GM23338 (cell line): ENCODE measurements at regions not wholly inside any gene's neighbourhood (a gene's known extent, or its start where the extent isn't known, plus 50 kb on each side); places are given as distances from the start of the nearest gene placed in this dataset.

Experiments
- ATAC-seq: fragments of 200-7000 bp; cut with Tn5 transposase; 3 replicates; pipeline ENCODE4 v1.9.1; 2020
- DNase-seq: peaks from one replicate; pipeline ENCODE4 v3.0.0-alpha.2; 2015; ENCODE audit warnings: low spot score
- H2AFZ ChIP-seq: fragments of 200-600 bp; sonication (generic); 2 replicates; pipeline ENCODE4 v1.8.0; 2016; ENCODE audit warnings: antibody characterized with exemption, mild to moderate bottlenecking, moderate library complexity
- H3F3A ChIP-seq: fragments of 200-600 bp; sonication (generic); replicated peaks from 2 replicates; pipeline ENCODE4 v1.8.0; 2017; ENCODE audit warnings: antibody characterized with exemption, mixed run types, low read depth
- H3K27ac ChIP-seq: fragments of 200-600 bp; sonication (generic); 2 replicates; pipeline ENCODE4 v1.6.1; 2016; ENCODE audit warnings: low read depth
- H3K27me3 ChIP-seq: fragments of 200-600 bp; sonication (generic); 2 replicates; pipeline ENCODE4 v1.8.0; 2016; ENCODE audit warnings: mild to moderate bottlenecking, mixed run types, moderate library complexity; ENCODE audit not compliant: insufficient read depth
- H3K36me3 ChIP-seq: fragments of 200-600 bp; sonication (generic); 2 replicates; pipeline ENCODE4 v1.8.0; 2016; ENCODE audit warnings: mild to moderate bottlenecking; ENCODE audit not compliant: insufficient read depth
- H3K4me1 ChIP-seq: fragments of 200-600 bp; sonication (generic); 2 replicates; pipeline ENCODE4 v1.8.0; 2016; ENCODE audit warnings: mild to moderate bottlenecking, moderate library complexity; ENCODE audit not compliant: insufficient read depth
- H3K4me2 ChIP-seq: fragments of 200-600 bp; sonication (generic); 2 replicates; pipeline ENCODE4 v1.7.1; 2017; ENCODE audit warnings: mixed run types
- H3K4me3 ChIP-seq: fragments of 200-600 bp; sonication (generic); 2 replicates; pipeline ENCODE4 v1.6.1; 2016; ENCODE audit warnings: mixed run types
- H3K79me2 ChIP-seq: fragments of 200-600 bp; sonication (generic); replicated peaks from 2 replicates; pipeline ENCODE4 v1.8.0; 2017; ENCODE audit warnings: mild to moderate bottlenecking; ENCODE audit not compliant: insufficient read depth
- H3K9me2 ChIP-seq: fragments of 200-600 bp; sonication (generic); 2 replicates; pipeline ENCODE4 v1.8.0; 2017; ENCODE audit not compliant: insufficient read depth
- H4K20me1 ChIP-seq: fragments of 200-600 bp; sonication (generic); replicated peaks from 2 replicates; pipeline ENCODE4 v1.8.0; 2017; ENCODE audit warnings: mild to moderate bottlenecking; ENCODE audit not compliant: insufficient read depth
- H3K27ac Mint-ChIP-seq: 2 replicates; pipeline ENCODE4 v1.8.0; 2020; ENCODE audit warnings: inconsistent platforms, mild to moderate bottlenecking, moderate library complexity, mixed read lengths
- H3K27me3 Mint-ChIP-seq: 3 replicates; pipeline ENCODE4 v1.8.0; 2022; ENCODE audit warnings: low read depth, mild to moderate bottlenecking, moderate library complexity, mixed read lengths, inconsistent platforms; ENCODE audit not compliant: insufficient read depth, poor library complexity
- H3K36me3 Mint-ChIP-seq: 3 replicates; pipeline ENCODE4 v1.8.0; 2021; ENCODE audit warnings: low read depth, mild to moderate bottlenecking, inconsistent platforms, moderate library complexity, mixed read lengths
- H3K4me1 Mint-ChIP-seq: 3 replicates; pipeline ENCODE4 v1.8.0; 2020; ENCODE audit warnings: mild to moderate bottlenecking, inconsistent platforms, mixed read lengths
- H3K4me3 Mint-ChIP-seq: 3 replicates; pipeline ENCODE4 v1.8.0; 2021; ENCODE audit warnings: moderate library complexity, mild to moderate bottlenecking, inconsistent platforms, mixed read lengths
- H3K9me3 Mint-ChIP-seq: 3 replicates; pipeline ENCODE4 v1.8.0; 2020; ENCODE audit warnings: moderate library complexity, mild to moderate bottlenecking, inconsistent platforms, mixed read lengths
- CREB1 ChIP-seq: fragments of 250-450 bp; sonication (Bioruptor Pico); IDR thresholded peaks from 2 replicates; pipeline ENCODE4 v1.5.0; 2020; ENCODE audit warnings: low read depth, mild to moderate bottlenecking, moderate library complexity
- EZH2 ChIP-seq: fragments of 200-600 bp; sonication (generic); IDR thresholded peaks from one replicate; pipeline ENCODE4 v1.8.0; 2017; ENCODE audit warnings: antibody characterized with exemption, mild to moderate bottlenecking, low read depth; ENCODE audit not compliant: unreplicated experiment
- EZH2phosphoT487 ChIP-seq: fragments of 200-600 bp; sonication (generic); IDR thresholded peaks from one replicate; pipeline ENCODE4 v1.8.1; 2018; ENCODE audit warnings: antibody characterized with exemption; ENCODE audit not compliant: unreplicated experiment
- JUNB ChIP-seq: IDR thresholded peaks from one replicate; pipeline ENCODE4 v1.6.1; 2016; ENCODE audit warnings: antibody characterized with exemption; ENCODE audit not compliant: unreplicated experiment
- ZNF331 ChIP-seq: fragments of 250-450 bp; sonication (Bioruptor Pico); IDR thresholded peaks from 2 replicates; pipeline ENCODE4 v1.5.0; 2020; ENCODE audit warnings: low read depth, mild to moderate bottlenecking, moderate library complexity
- TF ChIP-seq, protein P1 (sequence below): IDR thresholded peaks from one replicate; pipeline ENCODE4 v1.6.1; 2018; ENCODE audit warnings: antibody characterized with exemption; ENCODE audit not compliant: unreplicated experiment
- TF ChIP-seq, protein P2 (sequence below): IDR thresholded peaks from 2 replicates; pipeline ENCODE4 v1.6.1; 2016; ENCODE audit warnings: antibody characterized with exemption
- TF ChIP-seq, protein P3 (sequence below), 2 experiments: fragments of 200-600 bp in 1 of 2; sonication (generic) in 1 of 2; conservative IDR thresholded peaks; 2 replicates each; pipeline versions ENCODE4 v1.5.1 to v1.6.1; 2016 to 2017; ENCODE audit warnings: antibody characterized with exemption in 2 of 2, low read depth in 2 of 2, mild to moderate bottlenecking in 2 of 2, moderate library complexity in 1 of 2

DNA sequence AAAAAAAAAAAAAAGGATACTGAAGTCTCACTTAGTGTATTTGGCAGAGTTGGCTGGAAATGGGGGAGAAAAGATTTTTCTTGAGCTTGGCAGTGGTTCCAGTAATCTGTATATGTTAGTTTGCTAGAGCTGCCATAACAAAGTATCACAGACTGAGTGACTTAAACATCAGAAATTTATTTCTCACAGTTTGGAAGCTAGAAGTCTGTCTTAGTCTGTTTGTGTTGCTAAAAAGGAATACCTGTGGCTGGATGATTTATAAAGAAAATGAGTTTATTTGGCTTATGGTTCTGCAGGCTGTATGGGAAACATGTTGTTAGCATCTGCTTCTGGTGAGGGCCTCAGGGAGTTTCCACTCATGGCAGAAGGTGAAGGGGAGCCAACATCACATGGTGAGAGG is 89.6 kb upstream of the CEP78 start:
- H3K27me3 Mint-ChIP-seq: peaks cover 2% of the 10 kb centered on the region
- H3K4me3 Mint-ChIP-seq: no peak overlapping the region
- Histone ChIP-seq H3F3A (no peaks in the 10 kb centered on the region), H3K9me2 (no peaks in the 10 kb centered on the region), H4K20me1 (no peaks in the 10 kb centered on the region), H3K27me3 (no peaks in the 10 kb centered on the region), H3K4me3 (no peak overlapping the region), H3K79me2 (no peaks in the 10 kb centered on the region), H3K4me1 (no peaks in the 10 kb centered on the region; the same call in 1 of the 2 replicates), H3K4me2 (no peak overlapping the region), H3K36me3 (peaks cover 9% of the 10 kb centered on the region; the same call in 1 of the 2 replicates), H3K27ac (no peak overlapping the region), H2AFZ (peak overlapping the region; percentile 76)
- H3K36me3 Mint-ChIP-seq: peaks cover 6% of the 10 kb centered on the region; the same call in 2 of the 3 replicates
- peaks cover 8% of the 10 kb centered on the region for H3K4me1 Mint-ChIP-seq
- ATAC-seq (no peak), DNase-seq (no peak)
- no peak overlapping the region for H3K27ac Mint-ChIP-seq
- H3K9me3 Mint-ChIP-seq: peaks cover 14% of the 10 kb centered on the region
- TF ChIP-seq EZH2 (no peak), JUNB (no peak), CREB1 (no peak), EZH2phosphoT487 (no peak), ZNF331 (CRISPR knock-in tag) (no peak)
- TF ChIP-seq, protein P1, sequence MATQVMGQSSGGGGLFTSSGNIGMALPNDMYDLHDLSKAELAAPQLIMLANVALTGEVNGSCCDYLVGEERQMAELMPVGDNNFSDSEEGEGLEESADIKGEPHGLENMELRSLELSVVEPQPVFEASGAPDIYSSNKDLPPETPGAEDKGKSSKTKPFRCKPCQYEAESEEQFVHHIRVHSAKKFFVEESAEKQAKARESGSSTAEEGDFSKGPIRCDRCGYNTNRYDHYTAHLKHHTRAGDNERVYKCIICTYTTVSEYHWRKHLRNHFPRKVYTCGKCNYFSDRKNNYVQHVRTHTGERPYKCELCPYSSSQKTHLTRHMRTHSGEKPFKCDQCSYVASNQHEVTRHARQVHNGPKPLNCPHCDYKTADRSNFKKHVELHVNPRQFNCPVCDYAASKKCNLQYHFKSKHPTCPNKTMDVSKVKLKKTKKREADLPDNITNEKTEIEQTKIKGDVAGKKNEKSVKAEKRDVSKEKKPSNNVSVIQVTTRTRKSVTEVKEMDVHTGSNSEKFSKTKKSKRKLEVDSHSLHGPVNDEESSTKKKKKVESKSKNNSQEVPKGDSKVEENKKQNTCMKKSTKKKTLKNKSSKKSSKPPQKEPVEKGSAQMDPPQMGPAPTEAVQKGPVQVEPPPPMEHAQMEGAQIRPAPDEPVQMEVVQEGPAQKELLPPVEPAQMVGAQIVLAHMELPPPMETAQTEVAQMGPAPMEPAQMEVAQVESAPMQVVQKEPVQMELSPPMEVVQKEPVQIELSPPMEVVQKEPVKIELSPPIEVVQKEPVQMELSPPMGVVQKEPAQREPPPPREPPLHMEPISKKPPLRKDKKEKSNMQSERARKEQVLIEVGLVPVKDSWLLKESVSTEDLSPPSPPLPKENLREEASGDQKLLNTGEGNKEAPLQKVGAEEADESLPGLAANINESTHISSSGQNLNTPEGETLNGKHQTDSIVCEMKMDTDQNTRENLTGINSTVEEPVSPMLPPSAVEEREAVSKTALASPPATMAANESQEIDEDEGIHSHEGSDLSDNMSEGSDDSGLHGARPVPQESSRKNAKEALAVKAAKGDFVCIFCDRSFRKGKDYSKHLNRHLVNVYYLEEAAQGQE: no peak
- TF ChIP-seq, protein P2, sequence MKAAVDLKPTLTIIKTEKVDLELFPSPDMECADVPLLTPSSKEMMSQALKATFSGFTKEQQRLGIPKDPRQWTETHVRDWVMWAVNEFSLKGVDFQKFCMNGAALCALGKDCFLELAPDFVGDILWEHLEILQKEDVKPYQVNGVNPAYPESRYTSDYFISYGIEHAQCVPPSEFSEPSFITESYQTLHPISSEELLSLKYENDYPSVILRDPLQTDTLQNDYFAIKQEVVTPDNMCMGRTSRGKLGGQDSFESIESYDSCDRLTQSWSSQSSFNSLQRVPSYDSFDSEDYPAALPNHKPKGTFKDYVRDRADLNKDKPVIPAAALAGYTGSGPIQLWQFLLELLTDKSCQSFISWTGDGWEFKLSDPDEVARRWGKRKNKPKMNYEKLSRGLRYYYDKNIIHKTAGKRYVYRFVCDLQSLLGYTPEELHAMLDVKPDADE: no peak

DNA sequence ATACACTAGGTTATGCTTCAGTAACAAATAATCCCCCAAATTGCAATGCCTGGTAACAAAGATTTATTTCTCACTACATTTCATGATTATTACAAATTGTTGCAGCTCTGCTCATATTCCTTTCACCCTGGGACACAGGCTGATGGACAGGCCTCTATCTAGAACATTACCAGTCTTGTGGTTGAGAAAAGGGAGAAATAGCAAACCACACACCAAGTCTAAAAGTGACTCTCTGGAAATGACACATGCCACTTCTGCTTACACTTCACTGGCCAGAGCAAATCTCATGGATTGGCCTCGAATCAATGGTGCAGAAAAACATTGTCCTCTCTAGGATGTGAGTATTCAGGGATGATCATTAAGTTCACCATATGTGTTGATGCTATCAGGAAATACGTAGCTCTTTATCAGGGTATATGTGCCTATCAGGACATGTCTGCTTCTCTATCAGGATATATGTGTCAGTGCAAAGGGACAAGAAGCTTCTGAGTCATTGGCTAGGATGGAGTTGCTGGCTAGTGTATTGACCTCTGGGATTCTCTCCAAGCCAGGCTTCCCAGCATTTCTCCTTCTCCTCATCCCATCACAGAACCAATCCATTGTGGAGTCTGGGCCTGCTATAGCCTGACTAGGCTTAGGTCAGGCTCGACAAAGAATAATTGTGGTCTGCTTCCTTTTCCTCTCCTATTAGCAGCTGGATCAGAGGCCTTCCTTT is 91.1 kb upstream of the CEP78 start:
- ATAC-seq (no peak), DNase-seq (no peak)
- Mint-ChIP-seq H3K4me1 (peaks cover 5% of the 10 kb centered on the region), H3K27ac (no peak overlapping the region), H3K9me3 (peaks cover 19% of the 10 kb centered on the region), H3K36me3 (peaks cover 8% of the 10 kb centered on the region; the same call in 2 of the 3 replicates), H3K4me3 (no peak overlapping the region), H3K27me3 (no peaks in the 10 kb centered on the region)
- Histone ChIP-seq H3K27me3 (no peaks in the 10 kb centered on the region), H3K4me1 (no peaks in the 10 kb centered on the region; the same call in 1 of the 2 replicates), H3K9me2 (no peaks in the 10 kb centered on the region), H3K36me3 (peaks cover 9% of the 10 kb centered on the region; the same call in 1 of the 2 replicates), H3F3A (no peaks in the 10 kb centered on the region), H3K4me2 (no peak overlapping the region), H3K27ac (no peak overlapping the region), H3K79me2 (no peaks in the 10 kb centered on the region), H3K4me3 (no peak overlapping the region), H2AFZ (no peak overlapping the region), H4K20me1 (no peaks in the 10 kb centered on the region)
- TF ChIP-seq ZNF331 (CRISPR knock-in tag): no peak
- TF ChIP-seq, protein P3, sequence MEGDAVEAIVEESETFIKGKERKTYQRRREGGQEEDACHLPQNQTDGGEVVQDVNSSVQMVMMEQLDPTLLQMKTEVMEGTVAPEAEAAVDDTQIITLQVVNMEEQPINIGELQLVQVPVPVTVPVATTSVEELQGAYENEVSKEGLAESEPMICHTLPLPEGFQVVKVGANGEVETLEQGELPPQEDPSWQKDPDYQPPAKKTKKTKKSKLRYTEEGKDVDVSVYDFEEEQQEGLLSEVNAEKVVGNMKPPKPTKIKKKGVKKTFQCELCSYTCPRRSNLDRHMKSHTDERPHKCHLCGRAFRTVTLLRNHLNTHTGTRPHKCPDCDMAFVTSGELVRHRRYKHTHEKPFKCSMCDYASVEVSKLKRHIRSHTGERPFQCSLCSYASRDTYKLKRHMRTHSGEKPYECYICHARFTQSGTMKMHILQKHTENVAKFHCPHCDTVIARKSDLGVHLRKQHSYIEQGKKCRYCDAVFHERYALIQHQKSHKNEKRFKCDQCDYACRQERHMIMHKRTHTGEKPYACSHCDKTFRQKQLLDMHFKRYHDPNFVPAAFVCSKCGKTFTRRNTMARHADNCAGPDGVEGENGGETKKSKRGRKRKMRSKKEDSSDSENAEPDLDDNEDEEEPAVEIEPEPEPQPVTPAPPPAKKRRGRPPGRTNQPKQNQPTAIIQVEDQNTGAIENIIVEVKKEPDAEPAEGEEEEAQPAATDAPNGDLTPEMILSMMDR (conservative IDR thresholded peaks at IDR 0.05; ENCODE audit: low read depth in 2 of 2): no peak
- TF ChIP-seq, protein P2: no peak
